NCI-H69 (cell line): ENCODE measurements at regions not wholly inside any gene's neighbourhood (a gene's known extent, or its start where the extent isn't known, plus 50 kb on each side); places are given as distances from the start of the nearest gene placed in this dataset.
A peak's percentile ranks its signal among the peaks of the same experiment; 100 is the strongest.
"Not testable (repeated sequence)": the region's sequence is repeated elsewhere in the genome, so short reads cannot be mapped to it uniquely, and the experiment has no call there.

Experiments
- DNase-seq: peaks from one replicate; lab custom pipeline; 2025; lab: John Stamatoyannopoulos, UW

GRCh38 chr3:151593928-151594327, 133.1 kb upstream of the IGSF10 start:
- DNase-seq: no peak

DNA sequence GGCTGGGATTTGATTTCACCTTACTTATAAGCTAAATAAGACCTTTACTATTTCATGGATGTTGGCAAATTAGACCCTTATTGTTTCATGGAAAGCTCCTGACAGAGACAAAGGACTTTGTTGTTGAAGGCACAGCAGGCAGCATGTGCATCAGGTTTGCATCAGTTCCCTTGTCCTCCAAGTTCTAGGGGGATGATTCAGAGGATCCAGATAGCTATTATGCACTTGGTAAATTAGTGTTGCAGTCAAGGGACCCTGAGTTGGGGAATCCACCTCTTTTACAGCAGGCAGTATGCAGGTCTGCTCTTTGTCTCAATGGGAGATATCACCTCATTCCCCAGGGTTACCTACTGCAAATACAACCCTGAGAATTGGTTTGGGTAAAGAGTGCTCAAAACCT, 131.4 kb upstream of the IGSF10 start:
- peak; percentile 30 for DNase-seq

GRCh38 chr3:151591441-151591840, 130.6 kb upstream of the IGSF10 start:
- DNase-seq: peak; percentile 2

- DNase-seq: no peak
Observed at GRCh38 chr3:151589311-151589710, 128.4 kb upstream of the IGSF10 start.

GRCh38 chr3:151587659-151588058, 126.8 kb upstream of the IGSF10 start:
- DNase-seq: not testable (repeated sequence)

DNA sequence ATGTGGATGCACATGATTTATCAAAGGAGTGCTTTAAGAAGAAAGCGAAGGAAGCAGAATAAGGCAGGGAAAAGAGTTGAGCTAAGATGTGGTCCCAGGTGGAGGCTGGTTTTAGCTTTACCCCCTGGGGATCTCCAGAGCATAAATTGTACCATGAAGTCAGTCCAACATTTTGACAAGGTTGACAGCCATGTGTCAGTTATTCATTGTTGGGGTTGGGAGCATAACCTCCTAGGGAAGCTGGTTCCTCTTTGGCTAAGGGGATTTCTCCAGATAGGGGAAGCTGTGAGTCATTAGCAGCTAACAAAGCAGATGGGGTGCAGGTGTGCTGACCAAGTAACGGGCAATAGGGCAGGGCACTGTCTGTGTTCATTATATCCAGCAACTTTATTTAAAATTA, 123.7 kb upstream of the IGSF10 start:
- DNase-seq: peak; percentile 9

DNA sequence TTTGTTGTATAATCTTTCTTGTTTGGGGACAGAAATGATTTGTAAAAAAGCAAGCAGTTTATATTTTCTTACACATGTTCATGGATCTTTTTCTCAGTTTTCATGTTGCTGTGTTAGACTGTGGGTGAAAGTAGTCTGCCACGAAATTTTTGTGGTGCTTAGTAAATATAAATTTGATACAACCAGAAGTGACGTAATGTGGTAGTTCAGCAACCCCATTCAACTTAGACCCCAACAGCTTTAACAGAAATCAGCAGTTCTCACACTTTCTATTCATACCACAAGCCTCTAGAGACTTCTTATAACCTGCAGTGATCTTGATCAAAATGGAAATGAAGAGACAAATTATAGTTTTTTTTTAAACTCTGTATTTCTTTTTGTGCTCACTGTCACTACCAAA, 120.2 kb upstream of the IGSF10 start:
- no peak for DNase-seq

DNA sequence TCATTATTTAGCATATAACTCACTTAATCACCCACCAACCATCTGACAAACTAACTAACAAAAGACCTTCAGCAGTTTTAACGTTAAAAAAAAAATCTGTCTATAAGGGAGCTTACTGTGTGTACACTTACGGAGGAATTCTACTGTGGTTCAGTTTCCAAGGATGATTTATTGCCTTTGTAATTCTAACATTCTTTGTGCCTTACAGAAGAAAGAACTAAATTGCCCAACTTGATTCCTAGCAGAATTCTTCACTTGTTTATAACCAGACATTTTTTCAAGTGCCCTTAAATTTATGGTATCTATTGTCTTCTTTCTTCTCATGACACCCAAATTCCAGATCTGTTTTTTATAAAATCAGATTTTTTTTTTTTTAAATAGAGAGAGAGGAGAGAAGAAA, 119.7 kb upstream of the IGSF10 start:
- no peak for DNase-seq

- no peak for DNase-seq
Observed at GRCh38 chr3:151579571-151580270, 118.9 kb upstream of the IGSF10 start.

- no peak for DNase-seq
Observed at GRCh38 chr3:151578495-151578894, 117.6 kb upstream of the IGSF10 start.

DNA sequence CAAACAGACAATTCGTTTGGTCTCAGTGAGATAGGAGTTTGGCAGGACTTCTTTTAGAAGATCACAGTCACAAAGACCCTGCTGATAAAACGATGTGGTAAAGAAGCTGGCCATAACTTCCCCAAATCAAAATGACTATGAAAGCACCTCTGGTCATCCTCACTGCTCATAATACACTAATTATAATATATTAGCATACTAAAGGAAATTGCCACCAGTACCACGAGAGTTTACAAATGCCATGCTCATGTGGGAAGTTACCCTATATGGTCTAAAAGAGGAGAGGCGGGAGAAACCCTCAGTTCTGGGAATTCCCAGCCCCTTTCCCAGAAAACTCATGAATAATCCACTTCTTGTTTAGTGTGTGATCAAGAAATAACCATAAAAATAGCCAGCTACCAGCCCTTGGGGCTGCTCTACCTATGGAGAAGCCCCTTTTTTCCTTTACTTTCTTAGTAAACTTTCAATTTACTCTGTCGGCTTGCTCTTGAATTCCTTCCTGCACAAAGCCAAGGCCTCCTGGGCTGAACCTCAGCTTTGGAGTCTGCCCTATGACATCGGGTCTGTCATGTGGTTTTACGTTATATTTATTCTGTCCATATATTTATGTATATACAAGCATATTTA, 115.8 kb upstream of the IGSF10 start:
- DNase-seq: no peak

DNA sequence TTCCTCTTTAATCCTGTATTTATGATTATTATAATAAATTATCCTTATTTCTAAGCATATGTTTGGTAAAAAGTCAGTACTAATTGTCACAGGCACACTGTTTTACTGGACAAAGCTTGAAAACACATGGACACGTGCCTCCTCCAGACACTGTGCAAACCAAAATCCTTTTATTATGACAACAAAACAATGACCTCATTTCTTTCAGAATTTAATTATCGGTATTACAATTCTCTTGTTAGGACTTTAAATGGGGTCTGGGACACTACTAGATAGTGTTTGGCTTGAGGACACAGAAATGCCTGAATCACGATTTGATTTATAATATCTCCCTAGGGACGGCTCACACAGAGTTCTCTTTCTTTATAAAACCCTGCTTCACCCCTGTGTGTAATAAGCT, 107.3 kb upstream of the IGSF10 start:
- DNase-seq: peak; percentile 88

- DNase-seq: no peak
Observed at GRCh38 chr3:151567477-151567876, 106.6 kb upstream of the IGSF10 start.

- no peak for DNase-seq
Observed at GRCh38 chr3:151564261-151564660, 103.4 kb upstream of the IGSF10 start.

- no peak for DNase-seq
Observed at GRCh38 chr3:151563305-151563704, 102.4 kb upstream of the IGSF10 start.

- no peak for DNase-seq
Observed at GRCh38 chr3:151562891-151563290, 102.0 kb upstream of the IGSF10 start.

DNA sequence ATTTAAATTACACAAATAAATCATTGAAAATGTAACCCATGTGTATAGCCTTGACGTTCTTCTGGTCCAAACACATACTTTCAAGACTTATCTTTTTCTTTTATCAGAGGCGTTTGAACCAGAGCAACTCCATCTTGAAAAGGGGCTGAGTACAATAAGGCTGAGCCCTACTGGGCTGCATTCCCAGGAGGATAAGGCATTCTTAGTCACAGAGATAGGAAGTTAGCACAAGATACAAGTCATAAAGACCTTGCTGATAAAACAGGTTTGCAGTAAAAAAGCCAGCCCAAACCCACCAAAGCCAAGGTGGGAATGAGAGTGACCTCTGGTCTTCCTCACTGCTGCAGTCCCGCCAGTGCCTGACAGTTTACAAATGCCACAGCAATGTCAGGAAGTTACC, 101.0 kb upstream of the IGSF10 start:
- no peak for DNase-seq

GRCh38 chr3:151560738-151561137, 99.9 kb upstream of the IGSF10 start:
- no peak for DNase-seq

GRCh38 chr3:151559736-151560135, 98.9 kb upstream of the IGSF10 start:
- DNase-seq: no peak

DNA sequence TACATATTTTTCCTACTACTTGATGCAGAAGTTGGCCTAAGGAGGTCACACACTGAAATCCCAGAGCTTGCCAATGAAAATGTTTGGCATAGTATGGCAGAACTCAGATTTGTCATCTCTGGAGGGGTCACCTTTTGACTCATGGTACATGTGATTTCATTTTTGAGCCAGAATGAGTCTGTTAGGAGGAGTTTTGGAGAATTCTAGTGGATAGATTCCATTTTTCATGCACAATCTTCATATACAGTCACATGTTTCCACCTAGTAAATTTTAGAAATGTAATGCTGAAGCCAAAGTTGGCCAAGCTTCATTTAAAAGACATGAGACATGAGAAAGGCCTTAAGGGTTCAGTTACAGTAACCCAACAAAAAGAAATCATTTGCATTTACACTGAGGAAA, 97.8 kb upstream of the IGSF10 start:
- no peak for DNase-seq

DNA sequence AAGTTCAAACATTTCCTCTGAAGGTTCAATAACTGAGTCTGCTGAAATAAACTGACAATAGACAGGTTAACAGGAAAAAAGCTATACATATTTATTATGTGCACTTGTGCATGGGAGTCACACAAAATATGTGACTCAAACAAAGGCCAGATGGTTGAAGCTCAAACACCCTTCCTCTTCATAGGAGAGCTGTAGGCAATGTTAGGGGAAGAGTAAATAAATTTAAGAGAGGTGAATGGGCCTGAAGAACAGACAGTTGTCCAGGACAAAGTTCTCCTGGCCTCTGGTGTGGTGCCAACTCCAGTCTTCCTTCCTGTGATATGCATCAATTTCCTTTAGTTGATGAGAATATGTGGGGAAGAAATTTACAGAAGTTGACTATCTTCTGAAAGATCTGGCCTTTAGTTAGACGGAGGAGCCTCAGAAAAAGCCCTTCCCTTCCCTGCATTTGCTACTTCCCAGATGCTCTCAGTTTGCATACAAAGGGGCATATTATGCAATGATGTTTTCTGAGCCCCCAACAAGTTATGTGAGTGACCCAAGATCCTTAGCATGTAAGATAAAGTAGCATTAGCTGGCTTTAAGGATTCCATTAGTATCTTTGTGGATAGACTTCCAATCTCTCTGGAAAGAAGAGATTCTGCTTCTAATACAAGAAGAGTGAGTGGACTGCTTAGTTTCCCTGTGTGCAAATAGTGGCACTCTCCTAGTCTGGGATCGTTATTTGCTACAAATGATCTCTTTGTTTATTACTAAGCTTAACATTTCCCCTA, 96.4 kb upstream of the IGSF10 start:
- no peak for DNase-seq

DNA sequence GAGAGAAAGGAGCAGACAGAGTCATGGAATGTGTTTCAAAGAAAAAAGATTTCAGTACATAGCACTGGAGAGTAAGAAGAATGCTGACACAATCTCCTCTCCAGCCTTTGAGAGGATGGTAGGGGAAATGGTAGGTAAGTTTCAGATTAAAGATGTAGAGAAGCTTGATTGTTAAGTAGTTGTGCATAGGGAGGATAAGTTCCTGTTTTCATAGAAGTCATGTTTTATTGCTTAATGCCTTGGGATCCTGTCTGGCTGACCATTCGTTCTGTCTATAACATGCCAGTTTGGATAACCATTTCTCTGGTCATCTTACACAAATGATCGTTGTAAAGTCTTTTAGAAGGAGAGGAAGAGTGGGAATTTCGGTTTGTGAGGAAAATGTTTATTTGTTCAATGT, 95.7 kb upstream of the IGSF10 start:
- DNase-seq: no peak

DNA sequence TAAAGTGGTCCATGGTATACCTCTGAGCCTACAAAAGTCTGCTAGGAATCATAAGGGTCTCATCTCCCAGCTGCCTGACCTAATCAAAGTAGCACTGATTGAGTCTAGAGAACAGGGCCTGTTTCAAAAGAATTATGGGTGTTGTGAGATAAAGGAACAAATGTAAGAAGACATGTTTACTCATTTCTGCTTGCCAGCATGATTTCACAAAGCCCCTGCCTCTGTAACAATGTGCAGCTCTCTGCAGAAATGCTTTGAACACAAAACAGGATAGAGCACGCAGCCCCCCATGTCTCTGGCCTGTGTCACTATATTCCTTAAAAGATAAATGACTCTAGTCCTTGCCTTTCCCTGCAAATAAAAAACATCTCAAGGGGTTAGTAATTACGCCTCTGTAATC, 94.7 kb upstream of the IGSF10 start:
- no peak for DNase-seq
